Raji (cell line): ENCODE measurements at regions not wholly inside any gene's neighbourhood (a gene's known extent, or its start where the extent isn't known, plus 50 kb on each side); places are given as distances from the start of the nearest gene placed in this dataset.

Source experiments
- POLR2A ChIP-seq: IDR thresholded peaks from 2 replicates; pipeline ENCODE4 v1.6.1; 2011; ENCODE audit warnings: low read depth, low read length, control low read depth; ENCODE audit not compliant: insufficient read depth

DNA sequence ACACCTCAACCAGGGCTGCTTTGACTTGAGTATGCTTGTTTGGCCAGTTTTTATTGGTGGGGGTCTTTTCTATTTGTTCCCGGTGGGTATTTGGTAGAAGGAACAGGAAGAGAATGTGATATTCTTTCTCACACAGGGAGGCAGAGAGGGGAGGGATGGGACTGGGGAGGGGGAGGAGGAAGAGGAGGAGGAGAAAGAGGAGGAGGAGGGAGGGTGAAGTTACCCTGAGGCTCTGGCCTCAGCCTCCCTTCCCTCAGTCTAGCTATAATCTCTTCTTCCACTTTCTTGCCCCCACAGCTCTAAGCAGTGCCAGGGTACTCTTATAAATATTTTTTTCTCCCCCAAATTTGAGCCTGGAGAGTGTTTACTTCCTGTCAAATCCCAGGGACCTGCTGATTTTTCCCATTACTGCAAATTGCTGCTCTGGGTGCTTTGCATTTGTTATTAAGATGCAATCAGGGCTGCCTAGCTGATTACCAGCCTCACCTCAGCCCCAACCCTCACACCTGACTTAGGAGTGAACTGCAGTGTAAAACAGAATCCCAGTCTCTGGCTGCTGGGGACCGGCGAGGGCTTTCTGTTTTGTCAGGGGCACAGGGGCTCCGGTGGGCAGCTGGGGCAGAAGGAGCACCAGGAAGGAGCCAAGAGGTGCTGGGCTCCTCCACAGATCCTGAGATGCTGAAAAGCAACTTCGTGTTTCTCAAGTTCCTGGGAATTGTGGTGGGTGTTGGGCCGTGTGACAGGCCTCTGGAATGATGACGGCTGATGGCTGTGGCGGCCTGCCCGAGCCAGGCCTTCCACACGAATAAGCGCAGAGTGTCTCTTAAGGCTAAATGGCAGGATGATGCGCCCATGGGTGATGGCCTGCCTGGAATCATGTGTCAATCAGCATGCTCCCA lies 141.4 kb downstream of the CD83 start:
- TF ChIP-seq POLR2A = no peak

DNA sequence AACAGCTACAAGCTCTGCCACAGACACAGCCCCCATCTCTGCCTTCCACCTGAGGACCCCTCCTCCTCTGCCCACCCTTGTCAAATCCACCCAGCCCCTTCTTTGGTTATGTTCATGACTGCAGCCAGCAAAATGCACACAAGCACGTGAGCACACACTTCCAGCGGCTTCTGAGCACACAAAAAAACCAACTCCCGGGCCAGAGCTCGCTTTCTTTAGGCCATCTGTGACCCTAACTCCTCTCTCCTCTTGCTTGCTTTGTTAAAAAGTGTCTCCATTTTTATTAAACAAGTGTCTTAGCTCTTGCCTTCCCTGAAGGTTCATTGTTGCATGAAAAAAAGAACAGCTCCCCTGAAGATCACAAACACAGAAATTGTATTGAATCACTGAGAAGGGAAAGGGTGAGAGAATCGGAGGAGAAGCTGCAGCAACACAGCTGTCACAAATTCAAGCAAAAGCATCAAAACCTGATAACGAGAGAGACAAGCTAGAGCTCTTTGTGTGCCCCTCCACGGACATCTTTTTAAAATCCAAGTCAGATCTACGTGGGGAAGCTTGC lies 142.1 kb downstream of the CD83 start:
- TF ChIP-seq POLR2A = no peak

DNA sequence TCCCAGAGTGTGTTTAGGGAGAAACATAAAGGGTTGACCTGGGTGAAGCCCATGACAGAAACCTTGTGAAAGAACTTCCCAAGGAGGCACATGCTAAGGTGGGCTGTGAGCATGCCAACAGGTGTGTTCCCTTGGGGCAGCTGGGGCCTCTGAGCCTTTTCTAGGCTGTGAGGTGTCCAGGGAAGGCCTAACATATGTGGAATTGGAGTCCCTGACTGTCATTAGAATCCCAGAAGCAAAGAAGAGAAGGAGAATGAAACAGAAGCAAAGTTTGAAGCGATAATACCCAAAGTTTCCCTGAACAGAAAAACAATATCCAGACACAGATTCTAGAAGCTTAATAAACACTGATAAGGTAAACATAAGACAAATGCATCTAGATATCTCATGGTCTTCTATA lies 143.3 kb downstream of the CD83 start:
- TF ChIP-seq POLR2A = no peak

DNA sequence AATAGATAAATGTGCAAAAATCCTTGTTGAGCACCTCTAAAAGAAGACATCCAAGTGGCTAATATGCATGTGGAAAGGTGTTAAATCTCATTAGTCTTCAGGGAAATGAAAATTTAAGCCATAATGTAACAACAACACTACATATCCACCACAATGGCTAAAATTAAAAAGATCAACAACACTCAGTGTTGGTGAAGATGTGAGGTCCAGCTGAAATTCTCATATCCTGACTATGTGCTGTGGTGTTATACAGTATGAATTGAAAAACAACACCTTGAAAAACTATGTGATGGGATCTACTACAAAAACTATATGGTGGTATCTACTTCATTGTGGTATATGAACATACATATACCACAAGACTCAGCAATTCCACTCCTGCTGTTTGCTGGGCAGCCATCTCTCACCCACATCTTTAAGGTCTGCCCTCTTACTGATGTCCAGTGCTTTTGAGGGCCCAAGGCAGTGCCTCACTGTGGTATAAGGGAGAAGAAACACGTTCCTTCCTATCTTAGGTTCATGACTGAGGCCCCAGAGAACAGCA lies 146.4 kb downstream of the CD83 start:
- TF ChIP-seq POLR2A = no peak

DNA sequence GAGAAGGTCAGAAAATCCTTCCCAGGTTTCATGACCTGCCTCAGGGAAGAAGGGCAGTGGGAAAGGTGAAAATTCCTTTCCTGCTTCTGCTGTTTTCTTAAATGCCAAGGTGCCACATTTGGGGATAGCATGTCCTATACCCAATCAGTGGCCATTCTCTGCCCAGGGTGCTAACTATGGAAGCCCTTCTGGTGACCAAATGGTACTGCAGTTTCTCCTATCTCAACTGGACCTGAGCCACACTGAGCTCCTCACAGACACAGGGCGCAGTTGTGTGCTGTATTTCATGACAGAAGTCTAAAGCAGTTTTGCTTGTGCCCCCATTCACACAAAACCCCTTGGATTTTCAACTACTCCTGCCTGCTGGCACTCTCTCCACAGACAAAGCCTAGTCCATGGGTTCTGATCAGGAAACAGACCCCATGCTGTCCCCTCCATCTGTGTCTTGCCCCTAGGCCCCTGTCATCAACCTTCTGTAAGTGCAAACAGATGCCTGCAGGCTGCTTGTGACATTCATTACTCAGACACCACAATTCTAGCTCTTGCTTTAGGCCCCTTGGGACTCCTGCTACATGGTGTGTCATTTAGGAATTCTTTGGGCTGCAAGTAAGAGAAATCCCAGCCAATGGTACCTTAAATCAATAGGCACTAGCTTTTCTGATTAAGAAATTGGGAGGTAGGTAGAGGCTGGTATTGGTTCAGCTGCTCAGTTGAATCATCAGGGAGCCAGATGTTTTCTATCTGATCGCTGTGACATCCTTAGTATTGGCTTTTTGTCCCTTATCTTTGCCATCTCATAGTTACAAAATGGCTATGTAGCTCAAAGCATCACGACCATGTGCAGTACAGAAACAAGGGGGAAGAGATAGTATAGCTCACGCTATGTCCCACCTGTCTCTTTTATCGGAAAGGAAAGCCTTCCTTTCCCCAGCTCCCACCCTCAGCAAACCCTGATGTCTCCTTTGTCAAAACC lies 147.8 kb downstream of the CD83 start:
- TF ChIP-seq POLR2A = no peak

DNA sequence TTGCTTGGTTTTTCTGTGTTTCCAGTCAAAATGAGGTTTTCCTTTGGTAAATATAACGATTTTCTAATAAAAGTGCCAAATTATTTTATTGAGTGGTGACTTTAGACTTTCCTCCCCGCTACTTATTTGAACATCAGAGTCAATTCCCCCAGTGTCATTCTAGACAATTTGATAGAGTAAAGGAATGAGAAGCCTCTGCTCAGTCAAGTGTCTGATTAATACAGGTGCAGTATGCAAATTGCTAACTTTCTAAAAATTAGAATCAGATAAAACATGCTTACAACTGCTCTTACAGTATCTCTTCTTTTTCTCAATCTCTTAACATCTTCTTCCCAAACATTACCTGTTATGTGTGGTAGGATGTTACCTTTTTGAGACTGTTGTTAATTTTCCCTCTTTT lies 148.7 kb downstream of the CD83 start:
- TF ChIP-seq POLR2A = no peak

DNA sequence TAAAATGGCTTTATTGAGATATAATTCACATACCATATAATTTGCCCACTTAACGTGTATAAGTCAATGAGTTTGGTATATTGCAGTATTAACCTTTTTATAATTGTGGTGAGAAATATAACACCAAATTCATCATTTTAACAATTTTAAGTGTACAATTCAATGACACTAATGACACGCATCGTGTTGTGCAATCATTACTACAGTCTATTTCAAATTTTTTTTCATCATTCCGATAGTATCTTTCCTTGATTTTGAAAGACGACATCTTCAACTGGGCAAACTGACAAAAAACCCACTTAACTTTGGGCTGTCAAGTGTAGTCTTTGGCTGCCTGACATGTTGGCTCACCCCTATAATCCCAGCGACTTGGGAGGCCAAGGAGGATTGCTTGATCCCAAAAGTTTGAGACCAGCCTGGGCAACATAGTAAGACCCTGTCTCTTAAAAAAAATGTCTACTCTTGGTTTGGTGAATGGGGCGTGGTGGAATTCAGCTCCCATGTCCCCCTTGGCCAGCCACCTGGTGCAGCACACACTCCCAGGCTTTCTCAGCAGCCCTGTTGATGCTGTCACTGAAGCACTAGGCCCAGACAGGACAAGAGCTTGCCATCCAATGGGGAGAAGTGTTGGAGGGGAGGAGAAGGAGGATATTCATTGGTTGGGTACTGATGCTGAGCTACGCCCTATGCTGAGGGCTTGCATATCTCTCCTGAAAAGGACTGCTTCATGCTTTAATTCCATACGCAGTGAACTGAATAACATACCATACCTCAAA lies 150.5 kb downstream of the CD83 start:
- TF ChIP-seq POLR2A = no peak

DNA sequence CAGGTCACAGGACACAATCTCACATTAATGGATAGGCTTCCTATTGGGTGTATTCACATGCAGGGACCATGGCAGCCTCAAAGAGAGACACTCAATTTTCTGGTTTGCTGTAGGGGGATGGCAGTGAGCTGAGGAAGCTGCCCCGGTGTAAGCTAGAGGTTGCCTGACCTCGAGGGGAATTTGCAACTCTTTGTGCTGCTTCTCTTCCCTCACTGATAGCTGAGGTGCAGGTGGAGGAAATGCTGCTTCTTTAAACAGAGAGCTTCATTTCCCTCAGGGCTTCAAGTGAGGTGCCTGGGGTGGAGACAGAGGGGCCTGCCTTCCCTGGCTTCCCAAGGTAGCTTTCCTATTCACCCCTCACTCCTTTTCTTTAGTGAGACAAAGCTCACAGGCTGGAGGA lies 151.9 kb downstream of the CD83 start:
- TF ChIP-seq POLR2A = no peak

DNA sequence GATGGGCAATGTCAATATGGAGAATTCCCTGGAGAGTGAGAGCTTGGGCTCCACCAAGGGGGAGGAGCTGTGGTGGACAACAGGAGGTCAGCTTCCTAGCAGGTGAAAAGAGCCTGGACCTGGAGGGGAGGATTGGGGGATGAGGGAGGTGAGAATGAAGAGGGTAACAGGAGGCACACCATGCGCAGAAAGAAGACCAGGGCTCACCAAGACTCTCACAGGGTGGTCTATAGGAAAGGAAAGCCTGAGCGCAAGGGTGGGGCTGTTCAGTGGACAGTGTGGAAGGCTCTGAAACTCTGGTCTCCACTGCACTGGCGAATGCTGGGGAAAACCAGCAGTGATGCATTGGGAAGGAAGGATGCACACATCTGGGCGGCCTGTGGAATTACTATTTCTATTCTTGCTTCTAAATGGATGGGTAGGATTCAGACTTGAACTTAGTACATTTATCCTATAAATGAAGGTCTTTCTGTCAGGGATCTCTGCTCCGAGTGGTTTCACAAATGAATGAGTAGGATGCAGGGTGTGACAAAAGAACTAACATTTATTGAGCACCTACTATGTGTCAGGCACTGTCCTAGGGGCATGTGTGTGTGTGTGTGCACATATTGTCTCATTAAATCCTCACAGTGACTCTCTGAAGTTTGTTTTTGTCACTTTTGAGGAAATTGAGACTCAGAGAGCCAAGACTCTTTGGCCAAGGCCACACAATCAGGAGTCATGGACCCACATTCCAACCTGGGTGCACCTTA lies 152.7 kb downstream of the CD83 start:
- no peak for TF ChIP-seq POLR2A

DNA sequence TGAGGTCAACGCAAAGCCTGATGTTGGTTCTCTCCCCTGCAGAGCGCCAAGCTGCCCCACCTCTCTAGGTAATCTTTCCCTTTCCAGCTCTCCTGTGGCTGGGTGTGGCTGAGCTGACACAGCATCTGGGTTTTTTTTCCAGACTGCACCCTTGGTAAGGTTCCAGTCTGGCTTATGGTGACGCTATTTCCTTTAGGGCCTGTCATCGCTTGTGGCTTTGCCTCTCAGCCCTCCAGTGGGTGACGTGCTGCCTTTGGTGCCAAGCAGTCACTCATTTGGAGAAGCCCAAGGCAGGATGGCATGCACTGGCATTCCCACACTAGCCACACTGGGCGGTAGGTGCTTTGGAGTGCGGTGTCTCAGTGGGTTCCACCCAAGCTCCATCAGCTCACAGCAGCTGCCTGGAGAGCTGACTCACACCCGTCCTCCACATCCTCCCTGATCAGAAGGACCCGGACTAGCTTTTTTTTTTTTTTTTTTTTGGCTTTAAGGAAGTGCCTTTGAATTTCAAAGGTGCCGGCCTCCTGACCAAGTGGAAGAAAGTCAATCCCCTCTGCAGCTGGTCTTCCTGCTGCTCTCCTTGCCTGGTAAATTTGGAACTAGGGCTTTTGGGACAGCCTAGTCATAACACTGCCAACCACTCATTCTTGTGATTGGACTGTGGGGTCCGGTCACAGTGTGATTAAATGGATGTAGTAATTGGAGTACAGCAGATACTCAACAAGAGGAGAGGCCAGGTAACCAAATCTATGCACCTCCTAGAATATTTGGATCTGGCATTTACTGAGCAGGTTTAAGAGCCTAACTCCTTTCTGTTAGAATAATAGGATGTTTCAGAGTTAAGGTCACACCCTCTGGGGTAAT lies 153.6 kb downstream of the CD83 start:
- no peak for TF ChIP-seq POLR2A

DNA sequence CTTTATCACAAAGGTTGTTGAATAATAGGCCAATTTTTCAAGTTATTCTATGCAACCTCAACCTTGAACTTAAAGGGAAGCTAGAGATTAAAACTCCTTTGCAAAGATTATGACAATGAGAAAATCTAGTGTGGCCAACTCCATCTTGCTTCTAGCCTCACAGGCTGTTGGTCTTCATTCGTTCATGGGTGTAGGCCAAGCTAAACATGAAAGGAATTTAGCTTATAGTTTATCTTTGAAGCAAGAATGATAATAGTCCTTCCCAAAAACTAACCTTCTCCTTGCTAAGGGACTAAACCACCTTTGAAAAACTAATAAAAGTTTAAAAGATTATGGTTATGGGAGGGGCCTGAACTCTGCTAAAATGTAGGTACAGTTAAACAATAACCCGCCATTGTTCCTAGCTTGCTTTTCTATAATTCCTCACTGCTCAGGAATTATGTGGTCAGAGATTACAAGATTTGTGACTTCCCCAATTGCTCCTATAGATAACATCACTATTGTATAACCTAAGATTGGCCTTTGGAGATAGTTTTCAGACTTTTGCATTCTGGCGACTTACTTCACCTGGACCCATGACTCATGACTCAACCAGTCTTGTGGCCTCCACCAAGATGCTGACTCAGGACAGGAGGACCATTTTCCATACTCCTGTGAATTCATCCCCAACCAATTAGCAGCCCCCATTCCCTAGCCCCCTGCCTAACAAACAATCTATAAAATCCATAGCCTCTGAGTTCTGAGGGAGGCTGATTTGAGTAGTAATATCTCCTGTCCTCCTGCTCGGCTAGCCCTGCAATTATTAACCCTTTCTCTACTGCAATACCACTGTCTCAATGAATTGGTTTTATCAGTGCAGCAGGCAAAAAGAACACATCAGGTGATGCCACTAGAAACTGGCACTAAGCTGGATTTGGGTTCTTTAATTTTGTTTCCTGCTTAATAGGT lies 154.5 kb downstream of the CD83 start:
- TF ChIP-seq POLR2A = no peak

DNA sequence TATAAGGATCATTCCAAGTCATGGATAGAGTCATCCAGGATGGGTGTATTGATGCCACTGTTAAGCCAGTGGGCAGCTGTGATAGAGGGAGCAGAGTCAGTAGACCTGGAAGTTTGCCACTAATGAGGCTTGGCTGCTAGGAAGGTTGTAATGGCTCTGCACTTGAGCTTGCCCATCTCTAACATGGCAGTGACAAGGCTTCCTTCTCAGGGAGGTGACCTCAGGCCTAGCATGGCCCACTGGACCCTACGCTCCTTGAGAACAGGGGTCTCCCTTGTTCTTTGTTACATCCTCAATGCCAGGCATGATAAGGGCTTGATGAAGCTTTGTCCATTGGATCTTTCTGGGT lies 155.1 kb downstream of the CD83 start:
- no peak for TF ChIP-seq POLR2A

DNA sequence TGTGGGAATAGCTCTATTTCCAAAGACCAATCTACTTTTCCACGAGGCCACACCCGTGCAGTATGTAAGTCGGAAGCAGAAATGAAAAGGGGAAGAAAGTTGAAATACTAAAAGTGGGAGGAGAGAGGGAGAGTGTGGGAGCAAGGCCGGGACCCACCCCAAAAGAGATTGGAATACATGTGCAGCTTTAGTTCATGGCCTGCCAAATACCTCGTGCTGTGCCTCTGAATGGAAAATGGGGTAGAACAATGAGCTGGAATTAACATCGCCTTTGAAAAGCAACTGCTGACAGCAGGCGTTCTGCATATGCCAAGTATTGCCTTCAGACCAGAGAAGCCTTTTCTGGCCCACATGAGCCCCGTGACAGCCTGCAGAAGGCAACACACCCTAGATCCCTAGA lies 155.6 kb downstream of the CD83 start:
- no peak for TF ChIP-seq POLR2A
